BE2C (cell line): ENCODE measurements at regions not wholly inside any gene's neighbourhood (a gene's known extent, or its start where the extent isn't known, plus 50 kb on each side); places are given as distances from the start of the nearest gene placed in this dataset.

Experiments used
- DNase-seq: peaks from one replicate; pipeline ENCODE4 v3.0.0-alpha.2; 2020
- H3K27me3 ChIP-seq: fragments of 250-450 bp; sonication (Bioruptor Pico); 2 replicates; pipeline ENCODE4 v1.5.1; 2020; ENCODE audit warnings: mild to moderate bottlenecking
- H3K36me3 ChIP-seq: fragments of 250-450 bp; sonication (Bioruptor Pico); 2 replicates; pipeline ENCODE4 v1.5.1; 2020; ENCODE audit warnings: mild to moderate bottlenecking
- H3K4me1 ChIP-seq: fragments of 250-450 bp; sonication (Bioruptor Pico); 2 replicates; pipeline ENCODE4 v1.5.1; 2020
- H3K4me3 ChIP-seq: 2 replicates; pipeline ENCODE4 v1.5.1; 2011; ENCODE audit warnings: low read depth, low read length
- H3K9me3 ChIP-seq: fragments of 250-450 bp; sonication (Bioruptor Pico); 2 replicates; pipeline ENCODE4 v1.5.1; 2020
- CTCF ChIP-seq: IDR thresholded peaks from 2 replicates; pipeline ENCODE4 v1.5.1; 2012; ENCODE audit warnings: mild to moderate bottlenecking, low read depth, low read length

GRCh38 chr2:54065411-54065810, 50.0 kb upstream of the ACYP2 start:
- Histone ChIP-seq H3K4me3 (no peak overlapping the region), H3K9me3 (no peaks in the 10 kb centered on the region), H3K4me1 (no peaks in the 10 kb centered on the region), H3K36me3 (no peaks in the 10 kb centered on the region), H3K27me3 (no peaks in the 10 kb centered on the region)
- DNase-seq = no peak
- TF ChIP-seq CTCF = no peak

- no peaks in the 10 kb centered on the region for H3K27me3 ChIP-seq
- no peak for TF ChIP-seq CTCF
- H3K4me3 ChIP-seq = no peak overlapping the region
- H3K4me1 ChIP-seq = no peaks in the 10 kb centered on the region
- DNase-seq = no peak
- no peaks in the 10 kb centered on the region for H3K9me3 ChIP-seq
- H3K36me3 ChIP-seq = no peaks in the 10 kb centered on the region
Measured at GRCh38 chr2:54063967-54064535, 51.4 kb upstream of the ACYP2 start.

- no peaks in the 10 kb centered on the region for H3K4me1 ChIP-seq
- TF ChIP-seq CTCF = no peak
- no peaks in the 10 kb centered on the region for H3K36me3 ChIP-seq
- no peak for DNase-seq
- no peak overlapping the region for H3K4me3 ChIP-seq
- no peaks in the 10 kb centered on the region for H3K9me3 ChIP-seq
- H3K27me3 ChIP-seq = no peaks in the 10 kb centered on the region
Measured at GRCh38 chr2:54062401-54062800, 53.0 kb upstream of the ACYP2 start.

- DNase-seq = no peak
- Histone ChIP-seq H3K27me3 (no peaks in the 10 kb centered on the region), H3K9me3 (no peaks in the 10 kb centered on the region), H3K36me3 (no peaks in the 10 kb centered on the region), H3K4me1 (no peaks in the 10 kb centered on the region), H3K4me3 (no peak overlapping the region)
- no peak for TF ChIP-seq CTCF
Measured at GRCh38 chr2:54061272-54061671, 54.1 kb upstream of the ACYP2 start.

- no peaks in the 10 kb centered on the region for H3K36me3 ChIP-seq
- H3K4me3 ChIP-seq = no peak overlapping the region
- H3K9me3 ChIP-seq = no peaks in the 10 kb centered on the region
- H3K4me1 ChIP-seq = no peaks in the 10 kb centered on the region
- DNase-seq = no peak
- no peaks in the 10 kb centered on the region for H3K27me3 ChIP-seq
- TF ChIP-seq CTCF = no peak
Measured at GRCh38 chr2:54059986-54060385, 55.4 kb upstream of the ACYP2 start.

GRCh38 chr2:54059504-54059903, 55.9 kb upstream of the ACYP2 start:
- H3K4me1 ChIP-seq = no peaks in the 10 kb centered on the region
- TF ChIP-seq CTCF = no peak
- H3K9me3 ChIP-seq = no peaks in the 10 kb centered on the region
- H3K36me3 ChIP-seq = no peaks in the 10 kb centered on the region
- DNase-seq = no peak
- H3K27me3 ChIP-seq = no peaks in the 10 kb centered on the region
- H3K4me3 ChIP-seq = no peak overlapping the region
